ENCODE measurements at regions not wholly inside any gene's neighbourhood (a gene's known extent, or its start where the extent isn't known, plus 50 kb on each side); places are given as distances from the start of the nearest gene placed in this dataset.

GRCh38 chr14:22313172-22313801 is 275.7 kb downstream of the DAD1 start:
- no peak for DNase-seq (ENCODE audit: low read depth, low spot score)
- no peak for TF ChIP-seq CTCF (IDR thresholded peaks at IDR 0.05; ENCODE audit: insufficient read depth, low read length, missing control alignments)
- ChIA-PET CTCF (interaction anchor here (0.7 to 2.3 kb wide), 18 partner anchors 10 to 186 kb away, joined by 3 to 17 read pairs (median 4); no protein-coding TSS in a partner anchor), POLR2A (no interaction called here)
- H3K4me3 ChIP-seq (ENCODE audit: low read depth, low read length): no peak overlapping the region

GRCh38 chr14:22311636-22312035 is 277.4 kb downstream of the DAD1 start:
- DNase-seq (ENCODE audit: low read depth, low spot score): no peak
- CTCF ChIA-PET: interaction anchor here (1.2 to 2.8 kb wide), 5 partner anchors 15 to 258 kb away, joined by 3 to 11 read pairs (median 3); no protein-coding TSS in a partner anchor
- no peak for TF ChIP-seq CTCF (IDR thresholded peaks at IDR 0.05; ENCODE audit: insufficient read depth, low read length, missing control alignments)
- H3K4me3 ChIP-seq (ENCODE audit: low read depth, low read length): no peak overlapping the region
- POLR2A ChIA-PET: no interaction called here

GRCh38 chr14:22305607-22306006 is 283.4 kb downstream of the DAD1 start:
- ChIA-PET POLR2A (no interaction called here), CTCF (interaction anchor here (1.9 kb wide), 1 partner anchor 13 kb away, joined by 8 read pairs; no protein-coding TSS in a partner anchor)
- H3K4me3 ChIP-seq (ENCODE audit: low read depth, low read length): no peak overlapping the region
- DNase-seq (ENCODE audit: low read depth, low spot score): no peak
- TF ChIP-seq CTCF (IDR thresholded peaks at IDR 0.05; ENCODE audit: insufficient read depth, low read length, missing control alignments): no peak

- no peak overlapping the region for H3K4me3 ChIP-seq (ENCODE audit: low read depth, low read length)
- DNase-seq (ENCODE audit: low read depth, low spot score): no peak
- POLR2A ChIA-PET: no interaction called here
- no peak for TF ChIP-seq CTCF (IDR thresholded peaks at IDR 0.05; ENCODE audit: insufficient read depth, low read length, missing control alignments)
- CTCF ChIA-PET: interaction anchor here (0.7 to 2.7 kb wide), 13 partner anchors 10 to 203 kb away, joined by 3 to 17 read pairs (median 4); no protein-coding TSS in a partner anchor
Observed at GRCh38 chr14:22304326-22304725, 284.7 kb downstream of the DAD1 start.

GRCh38 chr14:22303589-22304195 is 285.3 kb downstream of the DAD1 start:
- no peak for DNase-seq (ENCODE audit: low read depth, low spot score)
- POLR2A ChIA-PET: no interaction called here

More at GRCh38 chr14:22303589-22304195, 285.3 kb downstream of the DAD1 start:
- TF ChIP-seq CTCF (IDR thresholded peaks at IDR 0.05; ENCODE audit: insufficient read depth, low read length, missing control alignments): no peak
- CTCF ChIA-PET: interaction anchor here (0.7 to 3.0 kb wide), 16 partner anchors 9 to 203 kb away, joined by 3 to 17 read pairs (median 4); no protein-coding TSS in a partner anchor
- H3K4me3 ChIP-seq (ENCODE audit: low read depth, low read length): no peak overlapping the region
